GM18867 (cell line): ENCODE measurements at regions not wholly inside any gene's neighbourhood (a gene's known extent, or its start where the extent isn't known, plus 50 kb on each side); places are given as distances from the start of the nearest gene placed in this dataset.

Source experiments
- ATAC-seq: cut with Tn5 transposase; IDR thresholded peaks from one replicate; pipeline ENCODE4 v1.9.1; 2021; ENCODE audit warnings: mild to moderate bottlenecking, moderate library complexity; ENCODE audit not compliant: unreplicated experiment

DNA sequence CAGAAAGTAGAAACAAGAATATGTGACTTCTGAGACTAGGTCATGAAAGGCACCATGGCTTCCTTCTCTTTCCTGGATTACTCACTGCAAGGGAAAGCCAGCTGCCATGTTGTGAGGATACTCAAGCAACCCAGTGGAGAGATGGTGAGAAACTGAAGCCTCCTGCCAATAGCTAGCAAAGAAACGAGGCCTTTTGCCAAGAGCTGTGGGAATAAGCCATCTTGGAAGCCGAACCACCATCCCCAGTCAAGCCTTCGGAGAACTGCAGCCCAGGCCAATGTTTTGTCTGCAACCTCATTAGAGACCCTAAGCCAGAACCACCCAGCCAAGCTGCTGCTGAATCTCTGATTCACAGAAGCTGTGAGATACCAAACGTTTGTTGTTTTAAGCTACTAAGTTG lies 104.7 kb upstream of the CRHR1 start:
- no peak for ATAC-seq

DNA sequence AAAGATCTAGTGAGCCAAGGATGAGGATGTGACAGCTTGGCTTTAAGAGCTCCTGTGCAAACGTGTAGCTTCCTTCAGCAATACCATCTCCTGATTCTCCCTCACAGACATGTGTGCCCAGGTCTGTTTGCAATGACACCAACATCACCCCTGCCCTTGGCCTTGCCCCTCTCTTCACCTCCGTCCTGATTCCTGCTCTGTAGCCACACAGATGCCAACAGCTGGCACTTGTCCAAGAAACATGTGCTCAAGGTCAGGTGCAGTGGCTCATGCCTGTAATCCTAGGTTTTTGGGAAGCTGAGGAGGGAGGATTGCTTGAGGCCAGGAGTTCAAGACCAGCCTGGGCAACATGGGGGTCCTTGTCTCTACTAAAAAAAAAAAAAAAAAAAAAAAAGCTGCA lies 103.8 kb upstream of the CRHR1 start:
- no peak for ATAC-seq

DNA sequence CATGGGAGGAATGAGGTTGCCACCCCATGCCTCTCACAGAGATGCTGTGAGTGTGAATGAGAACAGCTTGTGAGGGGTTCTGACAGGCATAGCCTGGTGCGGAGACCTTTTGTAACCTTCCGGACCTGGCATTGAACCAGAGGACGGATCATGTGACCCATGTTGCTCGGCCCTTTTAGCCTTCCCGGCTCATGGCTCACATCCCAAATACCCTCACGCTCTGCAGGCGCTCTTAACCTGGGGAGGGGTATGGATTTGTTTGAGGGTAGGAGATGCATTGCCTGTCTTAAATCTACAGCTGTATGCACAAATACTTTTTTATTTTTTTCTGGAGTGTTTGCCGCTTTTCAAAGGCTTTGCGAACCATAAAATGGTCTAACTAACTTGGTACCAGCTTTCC lies 102.4 kb upstream of the CRHR1 start:
- ATAC-seq, result no peak

DNA sequence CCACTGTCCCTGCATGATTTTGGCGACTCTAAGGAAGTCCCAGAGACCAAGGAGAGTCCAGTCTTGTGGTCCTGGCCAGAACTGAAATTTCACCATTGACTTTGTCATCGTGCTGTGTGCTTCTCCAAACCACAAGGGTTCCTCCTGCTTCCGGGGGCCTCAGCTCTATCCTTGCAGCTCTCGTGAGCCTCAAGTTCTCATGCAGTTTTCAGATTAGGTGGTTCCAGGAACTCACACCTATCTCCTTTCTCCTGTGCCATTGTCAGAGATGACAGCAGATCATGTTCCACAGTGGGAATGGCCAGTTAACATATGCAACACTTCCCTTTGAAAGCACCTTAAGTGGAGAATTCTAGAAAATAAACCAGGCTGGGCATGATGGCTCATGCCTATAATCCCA lies 97.9 kb upstream of the CRHR1 start:
- no peak for ATAC-seq

DNA sequence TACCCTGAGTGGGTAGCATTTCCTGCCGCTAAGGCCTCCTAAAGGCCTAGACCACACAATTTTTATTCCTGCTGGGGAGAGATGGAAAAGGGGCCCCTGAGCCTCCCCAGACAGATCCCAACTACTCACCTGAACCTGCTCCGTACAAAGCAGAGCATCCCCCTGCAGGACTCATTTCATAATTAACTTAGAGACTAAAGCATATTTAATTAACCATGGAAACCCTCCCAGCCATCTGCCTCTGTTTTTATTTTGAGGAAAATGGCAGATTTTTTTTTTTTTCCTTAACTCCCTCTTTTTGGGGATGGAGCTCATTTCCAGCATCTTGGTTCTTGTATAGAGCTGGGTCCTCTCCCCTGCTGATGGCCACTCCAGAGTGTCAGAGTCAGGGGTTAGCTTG lies 96.5 kb upstream of the CRHR1 start:
- no peak for ATAC-seq

- no peak for ATAC-seq
Measured at GRCh38 chr17:45688353-45688752, 95.8 kb upstream of the CRHR1 start.

GRCh38 chr17:45688820-45689219 lies 95.3 kb upstream of the CRHR1 start:
- no peak for ATAC-seq

- ATAC-seq, result no peak
Measured at GRCh38 chr17:45689451-45689850, 94.7 kb upstream of the CRHR1 start.

DNA sequence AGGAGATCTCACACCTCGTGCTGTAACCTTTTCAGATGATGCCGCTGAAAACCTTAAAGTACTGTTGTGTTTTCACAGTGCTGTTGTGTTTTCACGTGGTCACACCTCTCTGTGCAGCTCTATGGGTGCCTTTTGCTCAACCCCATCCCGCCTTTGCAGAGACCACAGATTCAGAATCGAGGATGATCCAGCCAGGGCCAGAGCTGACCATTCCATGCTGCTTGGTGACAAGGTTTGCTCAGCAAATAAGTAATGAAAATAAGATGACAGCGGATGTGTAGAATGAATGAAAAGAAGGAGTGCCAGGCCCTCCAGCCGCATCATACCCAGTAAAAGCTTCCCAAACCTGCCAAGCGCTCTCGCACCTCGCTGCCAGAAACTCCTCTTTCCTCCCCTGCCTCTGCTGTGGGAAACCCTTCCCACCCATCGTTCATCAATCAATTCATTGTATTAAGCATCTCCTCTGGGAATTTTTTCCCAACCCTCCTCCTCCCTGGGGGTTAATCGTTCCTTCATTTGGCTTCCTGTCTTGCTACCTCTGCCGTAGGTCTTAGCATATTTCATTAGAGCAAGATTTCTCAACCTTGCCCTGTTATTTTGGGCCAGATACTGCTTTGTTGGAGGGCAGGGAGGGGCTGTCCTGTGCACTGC lies 93.4 kb upstream of the CRHR1 start:
- ATAC-seq, result no peak

DNA sequence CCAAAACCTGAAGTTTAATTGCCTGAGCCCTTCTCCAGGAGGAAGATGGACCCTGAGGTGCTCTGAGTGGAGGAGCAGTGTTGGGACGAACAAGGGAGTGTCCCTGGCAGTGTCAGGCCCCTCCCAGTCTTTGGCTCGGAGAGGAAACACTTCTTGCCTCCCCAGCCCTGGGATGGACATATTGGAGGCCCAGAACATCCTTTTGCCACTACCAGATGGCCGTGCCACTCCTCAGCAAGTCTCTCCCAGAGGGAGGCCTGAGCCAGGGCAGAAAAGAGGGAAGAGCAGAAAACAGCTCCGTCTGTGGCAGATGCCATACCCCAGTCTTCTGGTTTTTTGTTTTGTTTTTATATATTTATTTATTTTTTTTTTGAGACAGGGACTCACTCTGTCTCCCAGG lies 91.5 kb upstream of the CRHR1 start:
- ATAC-seq, result no peak

DNA sequence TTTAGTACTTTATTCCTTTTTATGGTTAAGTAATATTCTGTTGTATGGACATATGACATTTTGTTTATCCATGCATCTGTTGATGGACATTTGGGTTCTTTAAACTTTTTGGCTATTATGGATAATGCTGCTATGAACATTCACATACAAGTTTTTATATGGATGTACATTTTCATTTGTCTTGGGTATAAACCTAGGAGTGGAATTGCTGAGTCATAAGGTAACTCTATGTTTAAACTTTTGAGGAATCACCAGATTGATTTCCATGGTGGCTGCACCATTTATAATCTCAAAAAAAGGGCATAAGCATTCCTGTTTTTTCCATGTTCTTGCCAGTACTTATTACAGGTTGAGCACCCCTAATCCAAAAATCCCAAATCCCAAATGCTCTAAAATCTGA lies 90.3 kb upstream of the CRHR1 start:
- no peak for ATAC-seq

- ATAC-seq, result no peak
Measured at GRCh38 chr17:45696442-45696841, 87.7 kb upstream of the CRHR1 start.

- ATAC-seq, result no peak
Measured at GRCh38 chr17:45697076-45697475, 87.0 kb upstream of the CRHR1 start.

GRCh38 chr17:45700171-45701090 lies 83.7 kb upstream of the CRHR1 start:
- ATAC-seq, result no peak

GRCh38 chr17:45702666-45703266 lies 81.4 kb upstream of the CRHR1 start:
- ATAC-seq, result no peak

- no peak for ATAC-seq
Measured at GRCh38 chr17:45703348-45703747, 80.8 kb upstream of the CRHR1 start.

GRCh38 chr17:45703806-45704205 lies 80.3 kb upstream of the CRHR1 start:
- no peak for ATAC-seq

DNA sequence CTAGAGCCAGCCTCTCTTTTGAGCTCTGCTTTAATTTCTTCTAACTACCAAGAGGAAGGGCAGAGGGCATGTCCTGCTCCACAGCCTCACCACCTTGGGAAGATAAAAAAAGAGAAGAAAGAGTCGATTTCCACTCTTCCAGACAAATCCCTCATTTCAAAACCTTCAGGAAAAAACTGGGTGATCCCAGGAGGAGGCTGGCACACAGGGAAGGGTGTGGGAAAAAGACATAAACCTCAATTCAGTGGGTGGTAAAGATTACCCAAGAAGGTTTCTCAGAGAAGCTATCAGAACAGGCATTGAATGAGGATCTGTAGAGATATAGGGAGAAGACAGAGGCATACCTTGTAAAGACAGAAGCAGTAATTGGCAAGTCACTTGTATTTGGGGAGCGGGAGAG lies 79.9 kb upstream of the CRHR1 start:
- ATAC-seq, result no peak

GRCh38 chr17:45705123-45706009 lies 78.8 kb upstream of the CRHR1 start:
- no peak for ATAC-seq

DNA sequence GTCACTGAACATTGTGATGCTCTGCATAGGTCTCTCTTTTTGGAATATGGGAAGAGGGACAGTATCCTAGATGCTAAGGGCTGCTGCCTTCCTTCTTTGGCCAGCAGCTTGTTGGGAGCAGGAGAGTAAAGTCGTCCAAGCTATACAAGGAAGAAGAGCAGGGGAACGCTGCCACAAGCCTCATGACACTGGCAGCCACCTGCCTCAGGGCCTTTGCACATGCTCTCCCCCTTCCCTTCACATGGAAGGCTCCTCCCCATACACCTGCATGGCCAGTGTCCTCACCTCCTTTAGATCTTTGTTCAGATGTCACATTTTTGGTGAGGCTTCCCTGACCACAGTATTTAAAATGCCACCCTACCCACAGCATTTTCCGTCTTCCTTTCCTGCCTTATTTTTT lies 78.1 kb upstream of the CRHR1 start:
- no peak for ATAC-seq

DNA sequence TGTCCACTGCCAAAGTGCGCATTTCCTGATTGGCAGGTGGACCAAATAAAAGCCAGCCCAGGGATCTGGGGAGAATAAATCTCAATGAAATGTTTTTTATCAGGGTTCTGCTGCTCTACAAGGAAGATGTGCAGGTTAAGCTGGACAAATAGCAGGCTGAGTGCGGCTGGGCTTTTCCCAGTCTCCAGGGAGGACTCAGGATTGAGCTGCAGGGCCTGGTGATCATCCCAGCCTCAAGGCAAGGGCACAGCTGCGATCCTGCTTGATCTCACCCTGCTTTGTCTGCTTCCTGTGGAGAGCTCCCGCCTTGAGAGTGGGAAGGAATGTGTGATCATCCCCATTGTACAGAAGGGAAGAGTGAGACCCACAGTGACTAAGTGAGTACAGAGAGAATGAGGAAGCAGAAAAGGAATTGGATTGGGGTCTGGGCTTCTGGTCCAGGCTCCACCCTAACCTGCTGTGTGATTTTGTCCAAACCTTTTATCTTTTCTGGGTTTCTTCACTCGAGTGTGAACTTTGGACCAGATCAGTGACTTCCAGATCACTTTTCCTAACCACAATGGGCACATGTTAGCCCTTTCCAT lies 75.3 kb upstream of the CRHR1 start:
- ATAC-seq, result no peak
